Aorta (tissue), 5 donors: ENCODE measurements at regions not wholly inside any gene's neighbourhood (a gene's known extent, or its start where the extent isn't known, plus 50 kb on each side); places are given as distances from the start of the nearest gene placed in this dataset.

Source experiments
- ATAC-seq: fragments of 200-7000 bp; cut with Tn5 transposase; one replicate; pipeline ENCODE4 v1.9.1; 2022; ENCODE audit warnings: moderate library complexity; ENCODE audit not compliant: low FRiP score
- DNase-seq, 2 donors: peaks; one replicate each; pipeline ENCODE4 v3.0.0-alpha.2; 2020
- H3K27ac ChIP-seq, 2 donors: one replicate each; pipeline ENCODE4 v1.5.1; 2013; ENCODE audit warnings: low read length in 2 of 2, mild to moderate bottlenecking in 2 of 2, moderate library complexity in 2 of 2, control low read depth in 1 of 2, inconsistent platforms in 1 of 2, low read depth in 1 of 2
- H3K27me3 ChIP-seq, 2 donors: one replicate each; pipeline ENCODE4 v1.6.1; 2013; ENCODE audit warnings: control low read depth in 1 of 2, low read length in 1 of 2, mild to moderate bottlenecking in 1 of 2, moderate library complexity in 1 of 2; ENCODE audit not compliant: insufficient read depth in 2 of 2, control insufficient read depth in 1 of 2
- H3K36me3 ChIP-seq, 2 donors: one replicate each; pipeline ENCODE4 v1.6.1; 2013; ENCODE audit warnings: control low read depth in 1 of 2, low read length in 1 of 2, mild to moderate bottlenecking in 1 of 2; ENCODE audit not compliant: insufficient read depth in 2 of 2, control insufficient read depth in 1 of 2
- H3K4me1 ChIP-seq, 2 donors: one replicate each; pipeline ENCODE4 v1.6.1; 2013; ENCODE audit warnings: low read length in 2 of 2, control low read depth in 1 of 2, mild to moderate bottlenecking in 1 of 2, moderate library complexity in 1 of 2; ENCODE audit not compliant: insufficient read depth in 2 of 2, control insufficient read depth in 1 of 2
- H3K4me3 ChIP-seq, 2 donors: one replicate each; pipeline ENCODE4 v1.5.1; 2013; ENCODE audit warnings: low read length in 2 of 2, control low read depth in 1 of 2, mild to moderate bottlenecking in 1 of 2
- H3K9me3 ChIP-seq: one replicate; pipeline ENCODE4 v1.6.1; 2013; ENCODE audit warnings: mild to moderate bottlenecking, low read length; ENCODE audit not compliant: control insufficient read depth
- WGBS, 2 donors: extraction: QIAGEN DNeasy Blood & Tissue Kit; methylation state at CpG; one replicate each; pipeline ENCODE4 v1.1.7; 2013; 5-methylcytosine and 5-hydroxymethylcytosine counted together
- intact Hi-C, 2 donors: fragments of 100-400 bp; cut with DNase I; formaldehyde crosslinking; loops; one replicate each; pipeline versions ENCODE4 v1.14.2 to v1.15.0; 2022
- donor health status: healthy with polysubstance abuse.
- donor health status: Bipolar disorder and iron deficiency.
- donor health status: DM: no; HTN: no; CAD: no.
- donor health status: DM: no; HTN: no; CAD: no.
- donor health status: DM: yes; HTN: yes; CAD: no.

GRCh38 chr5:112685386-112685785, 52.3 kb upstream of the APC start:
- intact Hi-C loops, result loop anchor here in 1 of 2 donors (10.0 kb wide), 1 partner anchor 49 kb away; the partner anchor contains the start of gene APC
- ATAC-seq (no peak), DNase-seq (no peak)
- Histone ChIP-seq H3K4me3 (no peak overlapping the region), H3K36me3 (no peaks in the 10 kb centered on the region), H3K9me3 (no peaks in the 10 kb centered on the region), H3K4me1 (peaks cover 0 to 3% of the 10 kb centered on the region in 2 donors), H3K27ac (peak overlapping the region in 1 of 2 donors; percentile 98), H3K27me3 (no peaks in the 10 kb centered on the region)

- H3K36me3 ChIP-seq, result no peaks in the 10 kb centered on the region
- WGBS, 2 donors, result 8 to 11% methylated on average over 2 of the region's 2 CpGs
- H3K4me1 ChIP-seq, result peaks cover 0 to 3% of the 10 kb centered on the region in 2 donors
- no peaks in the 10 kb centered on the region for H3K27me3 ChIP-seq
- H3K4me3 ChIP-seq, result no peak overlapping the region
- peak; percentile 52 for ATAC-seq
- intact Hi-C loops, result loop anchor here in 1 of 2 donors (10.0 kb wide), 1 partner anchor 49 kb away; the partner anchor contains the start of gene APC
- H3K9me3 ChIP-seq, result no peaks in the 10 kb centered on the region
- H3K27ac ChIP-seq, result peak overlapping the region in 1 of 2 donors; percentile 67
- no peak for DNase-seq
Observed at GRCh38 chr5:112685931-112686330, 51.8 kb upstream of the APC start.

DNA sequence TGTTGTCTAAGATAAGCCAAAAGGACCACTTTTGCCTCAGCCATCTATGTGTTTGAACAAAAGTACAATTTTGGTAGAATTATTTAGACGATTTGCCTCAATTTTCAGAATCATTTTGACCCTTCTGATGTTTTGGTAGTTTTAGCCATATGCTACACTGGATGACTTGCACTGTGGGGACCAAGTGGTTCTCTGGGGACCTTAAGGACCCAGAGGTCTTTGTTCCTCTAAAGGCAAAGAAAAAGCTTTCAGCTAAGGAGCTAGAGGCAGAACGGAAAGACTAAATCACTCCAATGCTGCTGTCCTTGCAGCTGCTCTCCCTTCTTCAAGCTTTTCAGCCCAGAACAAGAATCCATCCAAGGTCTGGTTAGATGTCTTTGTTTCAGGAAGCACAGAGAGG, 51.0 kb upstream of the APC start:
- H3K27ac ChIP-seq, result peak overlapping the region in 1 of 2 donors; percentile 51
- intact Hi-C loops, result loop anchor here in 1 of 2 donors (10.0 kb wide), 1 partner anchor 48 kb away; the partner anchor contains the start of gene APC
- no peaks in the 10 kb centered on the region for H3K27me3 ChIP-seq
- ATAC-seq (no peak), DNase-seq (no peak)
- no peak overlapping the region for H3K4me3 ChIP-seq
- 93 to 95% methylated on average over 2 of the region's 2 CpGs for WGBS, 2 donors
- H3K36me3 ChIP-seq, result no peaks in the 10 kb centered on the region
- no peaks in the 10 kb centered on the region for H3K9me3 ChIP-seq
- H3K4me1 ChIP-seq, result peaks cover 0 to 3% of the 10 kb centered on the region in 2 donors

GRCh38 chr5:112687306-112687705, 50.4 kb upstream of the APC start:
- intact Hi-C loops, result loop anchor here in 1 of 2 donors (10.0 kb wide), 1 partner anchor 47 kb away; the partner anchor contains the start of gene APC
- no peak overlapping the region for H3K27ac ChIP-seq

More at GRCh38 chr5:112687306-112687705, 50.4 kb upstream of the APC start:
- ATAC-seq (no peak), DNase-seq (no peak)
- H3K4me3 ChIP-seq, result no peak overlapping the region
- H3K27me3 ChIP-seq, result no peaks in the 10 kb centered on the region
- H3K4me1 ChIP-seq, result peaks cover 0 to 3% of the 10 kb centered on the region in 2 donors
- no peaks in the 10 kb centered on the region for H3K9me3 ChIP-seq
- no peaks in the 10 kb centered on the region for H3K36me3 ChIP-seq
